Stimulated activated naive CD8-positive, alpha-beta T cell treated with anti-CD3 and anti-CD28 coated beads, Interleukin-15, amount 100 ng/mL, for 72 hours (primary cell): ENCODE measurements at regions not wholly inside any gene's neighbourhood (a gene's known extent, or its start where the extent isn't known, plus 50 kb on each side); places are given as distances from the start of the nearest gene placed in this dataset.

Experiments used
- ATAC-seq: fragments of 150-1000 bp; cut with Tn5 transposase; 2 replicates; pipeline ENCODE4 v1.10.0; 2021; ENCODE audit warnings: mild to moderate bottlenecking, moderate library complexity
- DNase-seq, 2 donors: peaks; one replicate each; pipeline ENCODE4 v3.0.0; 2021 to 2022
- H3K27ac Mint-ChIP-seq, 2 donors: one replicate each; pipeline ENCODE4 v1.8.0; 2022; ENCODE audit warnings: mild to moderate bottlenecking in 2 of 2, mixed read lengths in 2 of 2, moderate library complexity in 2 of 2
- H3K27me3 Mint-ChIP-seq: one replicate; pipeline ENCODE4 v1.8.0; 2022; ENCODE audit warnings: mixed read lengths
- H3K4me1 Mint-ChIP-seq: one replicate; pipeline ENCODE4 v1.8.0; 2022; ENCODE audit warnings: mild to moderate bottlenecking, mixed read lengths
- H3K4me3 Mint-ChIP-seq, 2 donors: one replicate each; pipeline ENCODE4 v1.8.0; 2022; ENCODE audit warnings: mild to moderate bottlenecking in 2 of 2, mixed read lengths in 2 of 2, moderate library complexity in 1 of 2
- H3K9me3 Mint-ChIP-seq, 2 donors: one replicate each; pipeline ENCODE4 v1.8.0; 2022; ENCODE audit warnings: mixed read lengths in 2 of 2

- DNase-seq (no peak), ATAC-seq (peak; percentile 64)
- no peaks in the 10 kb centered on the region for H3K9me3 Mint-ChIP-seq
- peaks cover 45% of the 10 kb centered on the region for H3K27me3 Mint-ChIP-seq
- H3K4me1 Mint-ChIP-seq, result no peaks in the 10 kb centered on the region
- peak overlapping the region; percentile 73 to 74 for H3K4me3 Mint-ChIP-seq
- H3K27ac Mint-ChIP-seq, result no peak overlapping the region
Observed at GRCh38 chr2:176637486-176638166, 368.4 kb downstream of the MTX2 start.

GRCh38 chr2:176638167-176639015 is 369.1 kb downstream of the MTX2 start:
- ATAC-seq (peak; percentile 90), DNase-seq (peak; percentile 58 to 59)
- Mint-ChIP-seq H3K27me3 (peaks cover 52% of the 10 kb centered on the region), H3K9me3 (no peaks in the 10 kb centered on the region), H3K4me1 (no peaks in the 10 kb centered on the region), H3K27ac (no peak overlapping the region), H3K4me3 (peak overlapping the region; percentile 73 to 74)

GRCh38 chr2:176639016-176639343 is 369.7 kb downstream of the MTX2 start:
- Mint-ChIP-seq H3K4me1 (no peaks in the 10 kb centered on the region), H3K27ac (no peak overlapping the region), H3K9me3 (no peaks in the 10 kb centered on the region), H3K4me3 (no peak overlapping the region), H3K27me3 (peaks cover 58% of the 10 kb centered on the region)
- DNase-seq, result no peak
- no peak for ATAC-seq

- ATAC-seq (no peak), DNase-seq (no peak)
- Mint-ChIP-seq H3K27me3 (peaks cover 65% of the 10 kb centered on the region), H3K9me3 (no peaks in the 10 kb centered on the region), H3K27ac (no peak overlapping the region), H3K4me1 (no peaks in the 10 kb centered on the region), H3K4me3 (no peak overlapping the region)
Observed at GRCh38 chr2:176639671-176640070, 370.4 kb downstream of the MTX2 start.

GRCh38 chr2:176641436-176641835 is 372.2 kb downstream of the MTX2 start:
- H3K4me3 Mint-ChIP-seq, result no peak overlapping the region
- ATAC-seq, result no peak
- peaks cover 83% of the 10 kb centered on the region for H3K27me3 Mint-ChIP-seq
- DNase-seq, result no peak
- no peaks in the 10 kb centered on the region for H3K9me3 Mint-ChIP-seq
- no peaks in the 10 kb centered on the region for H3K4me1 Mint-ChIP-seq
- no peak overlapping the region for H3K27ac Mint-ChIP-seq

GRCh38 chr2:176642074-176642473 is 372.8 kb downstream of the MTX2 start:
- DNase-seq (no peak), ATAC-seq (no peak)
- H3K4me1 Mint-ChIP-seq, result no peaks in the 10 kb centered on the region
- no peak overlapping the region for H3K4me3 Mint-ChIP-seq
- no peaks in the 10 kb centered on the region for H3K9me3 Mint-ChIP-seq
- no peak overlapping the region for H3K27ac Mint-ChIP-seq
- H3K27me3 Mint-ChIP-seq, result peaks cover 86% of the 10 kb centered on the region

GRCh38 chr2:176643646-176644045 is 374.4 kb downstream of the MTX2 start:
- Mint-ChIP-seq H3K27ac (no peak overlapping the region), H3K9me3 (no peaks in the 10 kb centered on the region), H3K27me3 (peaks cover 91% of the 10 kb centered on the region), H3K4me3 (no peak overlapping the region), H3K4me1 (no peaks in the 10 kb centered on the region)
- DNase-seq (no peak), ATAC-seq (no peak)

GRCh38 chr2:176645494-176645893 is 376.3 kb downstream of the MTX2 start:
- peaks cover 86% of the 10 kb centered on the region for H3K27me3 Mint-ChIP-seq
- no peak for DNase-seq
- no peaks in the 10 kb centered on the region for H3K4me1 Mint-ChIP-seq
- H3K9me3 Mint-ChIP-seq, result no peaks in the 10 kb centered on the region
- no peak overlapping the region for H3K27ac Mint-ChIP-seq
- ATAC-seq, result no peak
- no peak overlapping the region for H3K4me3 Mint-ChIP-seq

- Mint-ChIP-seq H3K27ac (no peak overlapping the region), H3K27me3 (peaks cover 87% of the 10 kb centered on the region), H3K4me1 (no peaks in the 10 kb centered on the region), H3K4me3 (no peak overlapping the region), H3K9me3 (no peaks in the 10 kb centered on the region)
- ATAC-seq (no peak), DNase-seq (no peak)
Observed at GRCh38 chr2:176646033-176646615, 376.9 kb downstream of the MTX2 start.

GRCh38 chr2:176647325-176648165 is 378.3 kb downstream of the MTX2 start:
- Mint-ChIP-seq H3K9me3 (no peaks in the 10 kb centered on the region), H3K4me3 (no peak overlapping the region), H3K4me1 (peaks cover 4% of the 10 kb centered on the region), H3K27ac (no peak overlapping the region), H3K27me3 (peaks cover 79% of the 10 kb centered on the region)
- no peak for DNase-seq
- no peak for ATAC-seq

- DNase-seq, result no peak
- ATAC-seq, result no peak
- Mint-ChIP-seq H3K27me3 (peaks cover 68% of the 10 kb centered on the region), H3K9me3 (no peaks in the 10 kb centered on the region), H3K4me3 (no peak overlapping the region), H3K4me1 (peaks cover 17% of the 10 kb centered on the region), H3K27ac (no peak overlapping the region)
Observed at GRCh38 chr2:176648700-176649297, 379.6 kb downstream of the MTX2 start.

- Mint-ChIP-seq H3K4me3 (no peak overlapping the region), H3K27me3 (peaks cover 64% of the 10 kb centered on the region), H3K27ac (no peak overlapping the region), H3K9me3 (no peaks in the 10 kb centered on the region), H3K4me1 (peaks cover 21% of the 10 kb centered on the region)
- no peak for DNase-seq
- no peak for ATAC-seq
Observed at GRCh38 chr2:176650104-176650837, 381.0 kb downstream of the MTX2 start.

GRCh38 chr2:176650838-176651555 is 381.8 kb downstream of the MTX2 start:
- Mint-ChIP-seq H3K4me3 (no peak overlapping the region), H3K27ac (no peak overlapping the region), H3K9me3 (no peaks in the 10 kb centered on the region), H3K27me3 (peaks cover 64% of the 10 kb centered on the region), H3K4me1 (peaks cover 21% of the 10 kb centered on the region)
- DNase-seq, result no peak
- no peak for ATAC-seq
